Astrocyte (in vitro differentiated cells and primary cell): ENCODE measurements at regions not wholly inside any gene's neighbourhood (a gene's known extent, or its start where the extent isn't known, plus 50 kb on each side); places are given as distances from the start of the nearest gene placed in this dataset.

Experiments used
- CTCF ChIP-seq: IDR thresholded peaks from 2 replicates; pipeline ENCODE4 v1.5.1; 2011; ENCODE audit warnings: low read depth, mild to moderate bottlenecking, inconsistent platforms, low read length, moderate library complexity; ENCODE audit not compliant: insufficient read depth
- EZH2 ChIP-seq: IDR thresholded peaks from 2 replicates; pipeline ENCODE4 v1.6.1; 2012; ENCODE audit warnings: mild to moderate bottlenecking, low read length, inconsistent platforms; ENCODE audit not compliant: insufficient read depth

DNA sequence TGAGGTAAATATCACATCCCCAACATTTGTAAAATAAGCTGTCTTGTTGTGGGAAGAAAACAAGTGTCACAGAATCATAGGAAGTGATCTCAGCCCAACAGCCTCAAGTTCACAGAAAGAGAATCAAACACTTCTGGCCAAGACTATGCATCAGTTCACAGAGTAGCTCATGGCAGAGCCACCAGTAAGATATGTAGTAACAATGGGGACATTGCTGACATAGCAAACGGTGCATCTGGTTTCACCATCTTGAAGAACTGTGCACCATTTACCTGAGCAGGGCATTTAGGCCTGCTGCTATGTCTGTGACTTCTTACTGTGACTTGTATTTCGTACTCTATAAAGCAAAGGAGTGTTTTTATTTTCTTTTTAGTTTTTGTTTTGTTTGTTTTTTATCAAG is 585.3 kb upstream of the FAT3 start:
- TF ChIP-seq CTCF: no peak
- TF ChIP-seq EZH2: no peak
